Trophoblast cell (in vitro differentiated cells and primary cell): ENCODE measurements at regions not wholly inside any gene's neighbourhood (a gene's known extent, or its start where the extent isn't known, plus 50 kb on each side); places are given as distances from the start of the nearest gene placed in this dataset.
"Not testable (repeated sequence)": the region's sequence is repeated elsewhere in the genome, so short reads cannot be mapped to it uniquely, and the experiment has no call there.

Source experiments
- DNase-seq, 2 donors: peaks; one replicate each; pipeline ENCODE4 v3.0.0-alpha.2; 2016
- H2AFZ ChIP-seq: 2 replicates; pipeline ENCODE4 v1.6.1; 2013; ENCODE audit warnings: low read length, moderate library complexity, mild to moderate bottlenecking; ENCODE audit not compliant: insufficient read depth, poor library complexity
- H2AK5ac ChIP-seq: 2 replicates; pipeline ENCODE4 v1.6.1; 2013; ENCODE audit warnings: mild to moderate bottlenecking, low read length
- H2BK120ac ChIP-seq: 2 replicates; pipeline ENCODE4 v1.6.1; 2013; ENCODE audit warnings: low read length, mild to moderate bottlenecking, moderate library complexity; ENCODE audit not compliant: insufficient read depth, poor library complexity
- H2BK12ac ChIP-seq: 2 replicates; pipeline ENCODE4 v1.6.1; 2013; ENCODE audit warnings: mild to moderate bottlenecking, low read length, moderate library complexity
- H2BK5ac ChIP-seq: 2 replicates; pipeline ENCODE4 v1.6.1; 2013; ENCODE audit warnings: low read length, low read depth, moderate library complexity, mild to moderate bottlenecking; ENCODE audit not compliant: poor library complexity
- H3K14ac ChIP-seq: 2 replicates; pipeline ENCODE4 v1.6.1; 2013; ENCODE audit warnings: mild to moderate bottlenecking, low read length
- H3K18ac ChIP-seq: 2 replicates; pipeline ENCODE4 v1.6.1; 2013; ENCODE audit warnings: mild to moderate bottlenecking, low read length
- H3K23ac ChIP-seq: 2 replicates; pipeline ENCODE4 v1.6.1; 2013; ENCODE audit warnings: low read length
- H3K27ac ChIP-seq: 2 replicates; pipeline ENCODE4 v1.5.1; 2013; ENCODE audit warnings: low read depth, mild to moderate bottlenecking, inconsistent platforms, low read length, moderate library complexity
- H3K27me3 ChIP-seq: 2 replicates; pipeline ENCODE4 v1.6.1; 2013; ENCODE audit warnings: inconsistent platforms, mild to moderate bottlenecking, low read length, moderate library complexity; ENCODE audit not compliant: insufficient read depth
- H3K36me3 ChIP-seq, 2 experiments: 1 replicate in 1 of 2; 2 replicates in 1 of 2; pipeline ENCODE4 v1.6.1; 2013; ENCODE audit warnings: low read length in 2 of 2, mild to moderate bottlenecking in 2 of 2, moderate library complexity in 1 of 2; ENCODE audit not compliant: insufficient read depth in 2 of 2, control insufficient read depth in 1 of 2
- H3K4ac ChIP-seq: 2 replicates; pipeline ENCODE4 v1.6.1; 2013; ENCODE audit warnings: low read depth, mild to moderate bottlenecking, low read length, moderate library complexity
- H3K4me1 ChIP-seq, 2 experiments: 1 replicate in 1 of 2; 2 replicates in 1 of 2; pipeline ENCODE4 v1.6.1; 2013; ENCODE audit warnings: low read length in 2 of 2, mild to moderate bottlenecking in 2 of 2, moderate library complexity in 1 of 2; ENCODE audit not compliant: insufficient read depth in 2 of 2, control insufficient read depth in 1 of 2
- H3K4me2 ChIP-seq: 2 replicates; pipeline ENCODE4 v1.6.1; 2013; ENCODE audit warnings: inconsistent platforms, mild to moderate bottlenecking, low read length, moderate library complexity
- H3K4me3 ChIP-seq: 2 replicates; pipeline ENCODE4 v1.5.1; 2013; ENCODE audit warnings: mild to moderate bottlenecking, low read depth, low read length, inconsistent platforms
- H3K79me1 ChIP-seq: one replicate; pipeline ENCODE4 v1.6.1; 2013; ENCODE audit warnings: low read length
- H3K79me2 ChIP-seq: 2 replicates; pipeline ENCODE4 v1.6.1; 2013; ENCODE audit warnings: low read length, mild to moderate bottlenecking; ENCODE audit not compliant: control insufficient read depth, insufficient read depth, poor library complexity
- H3K9ac ChIP-seq: 2 replicates; pipeline ENCODE4 v1.6.1; 2013; ENCODE audit warnings: mild to moderate bottlenecking, low read length
- H3K9me3 ChIP-seq: 2 replicates; pipeline ENCODE4 v1.6.1; 2013; ENCODE audit warnings: low read depth, mild to moderate bottlenecking, control low read depth, inconsistent platforms, low read length; ENCODE audit not compliant: insufficient read depth
- H4K12ac ChIP-seq: 2 replicates; pipeline ENCODE4 v1.6.1; 2013; ENCODE audit warnings: low read depth, mild to moderate bottlenecking, low read length, moderate library complexity
- H4K8ac ChIP-seq: 2 replicates; pipeline ENCODE4 v1.6.1; 2013; ENCODE audit warnings: low read depth, mild to moderate bottlenecking, low read length, moderate library complexity
- H4K91ac ChIP-seq: one replicate; pipeline ENCODE4 v1.6.1; 2013; ENCODE audit warnings: low read depth, mild to moderate bottlenecking, low read length, moderate library complexity
- WGBS: extraction: QIAGEN DNeasy Blood & Tissue Kit; methylation state at CpG from one replicate; pipeline ENCODE4 v1.1.7; 2013; ENCODE audit warnings: missing lambda C conversion rate; ENCODE audit not compliant: insufficient read length, insufficient coverage; ENCODE audit errors: extremely low coverage; 5-methylcytosine and 5-hydroxymethylcytosine counted together

DNA sequence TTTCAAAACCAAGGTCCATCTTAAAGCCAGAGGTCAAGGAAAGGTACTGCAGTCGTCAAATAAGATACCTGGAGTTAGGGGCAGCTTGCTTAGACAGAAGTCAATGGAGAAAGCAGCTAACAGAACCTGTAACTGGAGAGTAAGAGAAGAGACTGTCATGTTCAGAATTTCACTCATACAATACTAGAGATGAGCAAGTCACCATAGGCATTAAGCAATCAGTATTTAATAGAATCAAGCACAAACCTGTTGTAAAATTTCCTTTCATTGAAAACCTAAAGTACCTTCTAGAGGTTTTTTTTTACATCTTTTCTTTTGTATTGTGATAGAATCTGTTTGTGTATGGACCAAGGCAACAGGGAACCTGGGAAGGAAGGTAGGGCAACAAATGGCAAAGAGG is 183.4 kb upstream of the ERBB4 start:
- Histone ChIP-seq H3K4me2 (no peak overlapping the region), H2BK5ac (no peak overlapping the region), H3K27ac (no peak overlapping the region), H3K4ac (no peak overlapping the region), H3K9ac (no peak overlapping the region), H4K12ac (no peak overlapping the region), H3K27me3 (no peaks in the 10 kb centered on the region), H2BK12ac (no peak overlapping the region), H4K91ac (no peak overlapping the region), H3K4me3 (no peak overlapping the region), H3K79me2 (no peaks in the 10 kb centered on the region), H3K9me3 (peaks cover 7% of the 10 kb centered on the region), H3K23ac (no peak overlapping the region), H4K8ac (no peak overlapping the region), H2AFZ (no peak overlapping the region), H3K4me1 (no peaks in the 10 kb centered on the region), H3K14ac (no peak overlapping the region), H2AK5ac (no peak overlapping the region), H2BK120ac (no peak overlapping the region), H3K18ac (no peak overlapping the region), H3K79me1 (no peaks in the 10 kb centered on the region), H3K36me3 (no peaks in the 10 kb centered on the region)
- WGBS: no CpG with 5 or more reads among the region's 1 CpG
- no peak for DNase-seq

DNA sequence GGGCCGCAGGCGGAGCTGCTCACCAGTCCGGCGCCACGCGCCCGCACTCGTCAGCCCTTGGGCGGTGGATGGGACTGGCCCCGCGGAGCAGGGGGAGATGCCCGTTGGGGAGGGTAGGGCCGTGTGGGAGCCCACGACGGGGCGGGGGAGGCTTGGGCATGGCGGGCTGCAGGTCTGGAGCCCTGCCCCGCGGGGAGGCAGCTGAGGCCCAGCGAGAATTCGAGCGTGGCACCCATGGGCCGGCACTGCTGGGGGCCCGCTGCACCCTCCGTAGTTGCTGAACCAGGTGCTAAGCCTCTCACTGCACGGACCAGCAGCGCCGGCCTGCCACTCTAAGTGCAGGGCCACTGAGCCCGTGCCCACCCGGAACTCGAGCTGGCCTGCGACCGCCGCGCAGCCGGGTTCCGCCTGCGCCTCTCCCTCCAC is 182.4 kb upstream of the ERBB4 start:
- Histone ChIP-seq H4K12ac (no peak overlapping the region), H3K18ac (no peak overlapping the region), H3K36me3 (no peaks in the 10 kb centered on the region), H4K91ac (no peak overlapping the region), H2BK5ac (no peak overlapping the region), H3K27me3 (no peaks in the 10 kb centered on the region), H2AK5ac (no peak overlapping the region), H2AFZ (no peak overlapping the region), H3K4me1 (no peaks in the 10 kb centered on the region), H3K9me3 (peaks cover 7% of the 10 kb centered on the region), H3K9ac (no peak overlapping the region), H3K4me3 (no peak overlapping the region), H3K4me2 (no peak overlapping the region), H3K79me1 (no peaks in the 10 kb centered on the region), H3K4ac (no peak overlapping the region), H2BK120ac (no peak overlapping the region), H3K14ac (no peak overlapping the region), H3K23ac (no peak overlapping the region), H2BK12ac (no peak overlapping the region), H4K8ac (no peak overlapping the region), H3K79me2 (no peaks in the 10 kb centered on the region), H3K27ac (no peak overlapping the region)
- WGBS: no CpG with 5 or more reads among the region's 38 CpGs
- DNase-seq: no peak

DNA sequence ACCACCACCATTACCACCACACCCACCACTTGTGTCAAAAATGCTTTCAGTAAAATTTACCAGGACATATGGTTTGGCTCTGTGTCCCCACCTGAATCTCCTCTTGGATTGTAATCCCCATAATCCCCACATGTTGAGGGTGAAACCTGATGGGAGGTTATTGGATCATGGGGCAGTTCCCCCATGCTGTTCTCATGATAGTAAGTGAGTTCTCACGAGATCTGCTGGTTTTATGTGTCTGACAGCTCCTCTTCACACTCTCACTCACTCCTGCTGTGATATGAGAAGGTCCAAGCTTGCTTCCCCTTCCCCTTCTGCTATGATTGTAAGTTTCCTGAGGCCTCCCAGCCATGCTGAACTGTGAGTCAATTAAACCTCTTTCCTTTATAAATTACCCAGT is 176.8 kb upstream of the ERBB4 start:
- H3K79me1 ChIP-seq, H3K4me1 ChIP-seq, H3K27ac ChIP-seq, H3K79me2 ChIP-seq, H2AK5ac ChIP-seq, H2BK5ac ChIP-seq, H3K14ac ChIP-seq, H3K4me2 ChIP-seq, H2BK120ac ChIP-seq, H3K23ac ChIP-seq, H3K36me3 ChIP-seq, H3K27me3 ChIP-seq, H3K4ac ChIP-seq, H4K12ac ChIP-seq, H2AFZ ChIP-seq, H3K4me3 ChIP-seq, DNase-seq, H4K8ac ChIP-seq, H3K9ac ChIP-seq, H3K18ac ChIP-seq, H2BK12ac ChIP-seq, H3K9me3 ChIP-seq, H4K91ac ChIP-seq: not testable (repeated sequence)
- WGBS: no CpG with 5 or more reads among the region's 1 CpG

DNA sequence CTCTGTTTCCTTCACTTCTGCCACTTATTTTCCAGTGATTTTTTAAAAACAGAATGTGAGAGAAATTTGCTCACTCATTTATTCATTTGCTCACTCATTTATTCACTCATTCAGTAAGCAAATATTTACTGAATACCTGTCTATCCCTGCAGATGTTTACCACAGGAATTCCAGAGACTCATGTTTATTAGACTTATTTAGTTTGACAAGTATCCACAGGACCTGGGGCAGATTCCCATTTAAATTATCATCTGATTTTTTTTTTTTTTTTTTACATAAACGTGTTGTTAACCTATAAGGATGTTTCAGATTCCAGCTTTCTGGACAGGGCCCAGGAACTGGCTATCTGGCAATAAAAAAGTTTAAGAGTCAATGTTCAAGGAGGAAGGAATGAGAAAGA is 175.1 kb upstream of the ERBB4 start:
- Histone ChIP-seq H3K18ac (no peak overlapping the region), H4K8ac (no peak overlapping the region), H3K27me3 (no peaks in the 10 kb centered on the region), H3K79me1 (no peaks in the 10 kb centered on the region), H3K4me2 (no peak overlapping the region), H3K23ac (no peak overlapping the region), H3K4ac (no peak overlapping the region), H4K91ac (no peak overlapping the region), H3K14ac (no peak overlapping the region), H3K9me3 (no peaks in the 10 kb centered on the region), H3K27ac (no peak overlapping the region), H2AFZ (no peak overlapping the region), H3K9ac (no peak overlapping the region), H3K4me3 (no peak overlapping the region), H2AK5ac (no peak overlapping the region), H3K4me1 (no peaks in the 10 kb centered on the region), H4K12ac (no peak overlapping the region), H2BK12ac (no peak overlapping the region), H2BK120ac (no peak overlapping the region), H2BK5ac (no peak overlapping the region), H3K79me2 (no peaks in the 10 kb centered on the region), H3K36me3 (no peaks in the 10 kb centered on the region)
- whole genome bisulfite sequencing: no CpG with 5 or more reads among the region's 1 CpG
- no peak for DNase-seq
